ENCODE measurements at regions not wholly inside any gene's neighbourhood (a gene's known extent, or its start where the extent isn't known, plus 50 kb on each side); places are given as distances from the start of the nearest gene placed in this dataset.

GRCh38 chr12:126873701-126874100 is 1393.3 kb upstream of the TMEM132C start:
- no peaks in the 10 kb centered on the region for H3K79me2 ChIP-seq (ENCODE audit: control insufficient read depth, insufficient read depth, low read length)
- H2AFZ ChIP-seq (ENCODE audit: control insufficient read depth, low read depth, low read length): no peak overlapping the region
- no peak overlapping the region for H3K4me2 ChIP-seq (ENCODE audit: control insufficient read depth, insufficient read depth)
- in situ Hi-C loops (cut with MboI): loop anchor here (10.0 to 25.0 kb wide), 2 partner anchors 1339 to 1686 kb away; partner anchors contain the start of gene TMEM132B
- DNase-seq (ENCODE audit: low read depth, low spot score) (no peak), ATAC-seq (no peak), FAIRE-seq (no peak)
- no TSS peak for BruUV-seq (replicated peaks)
- H3K4me1 ChIP-seq (ENCODE audit: control insufficient read depth, insufficient read depth, low read length): no peaks in the 10 kb centered on the region
- H4K20me1 ChIP-seq (ENCODE audit: control insufficient read depth, insufficient read depth): no peaks in the 10 kb centered on the region
- CTCF ChIA-PET: interaction anchor here (1.1 to 3.7 kb wide), 8 partner anchors 13 to 1542 kb away, joined by 3 to 35 read pairs (median 4); no protein-coding TSS in a partner anchor
- POLR2A ChIA-PET: no interaction called here
- H3K27ac ChIP-seq (ENCODE audit: control insufficient read depth, insufficient read depth): no peak overlapping the region
- H3K9me3 ChIP-seq (replicated peaks; ENCODE audit: control insufficient read depth, insufficient read depth, low read length): no peaks in the 10 kb centered on the region
- no peaks in the 10 kb centered on the region for H3K27me3 ChIP-seq (replicated peaks in 1 of 2; ENCODE audit: control insufficient read depth in 2 of 2, insufficient read depth in 2 of 2, low read length in 1 of 2)
- H3K9ac ChIP-seq (ENCODE audit: control insufficient read depth, insufficient read depth, low read length): no peak overlapping the region
- no peaks in the 10 kb centered on the region for H3K36me3 ChIP-seq (ENCODE audit: control insufficient read depth in 2 of 2, insufficient read depth in 2 of 2, low read length in 1 of 2)
- RAD21 ChIA-PET (ENCODE audit: unreplicated experiment): interaction anchor here (1.0 to 1.1 kb wide), 2 partner anchors 67 to 89 kb away, joined by 4 read pairs; no protein-coding TSS in a partner anchor
- intact Hi-C loops (cut with micrococcal nuclease; ENCODE audit: unreplicated experiment): loop anchor here (1.0 to 5.0 kb wide), 2 partner anchors 804 to 1341 kb away; no protein-coding TSS in a partner anchor
- 51% methylated on average over 5 of the region's 5 CpGs for WGBS (ENCODE audit: insufficient coverage, insufficient replicate concordance, low lambda C conversion rate, missing lambda C conversion rate)
- no peak overlapping the region for H3K4me3 ChIP-seq
- TF ChIP-seq BMI1 (IDR thresholded peaks at IDR 0.05; ENCODE audit: borderline replicate concordance) (no peak), SPI1 (IDR thresholded peaks at IDR 0.05; ENCODE audit: borderline replicate concordance, insufficient read depth, low read depth, low read length) (no peak), ZBTB33 (IDR thresholded peaks at IDR 0.05) (no peak)
- SMC1A ChIA-PET (ENCODE audit: uncharacterized antibody, unreplicated experiment): interaction anchor here (0.6 to 1.1 kb wide), 3 partner anchors 126 to 804 kb away, joined by 3 to 4 read pairs (median 3); no protein-coding TSS in a partner anchor
